ENCODE measurements at regions not wholly inside any gene's neighbourhood (a gene's known extent, or its start where the extent isn't known, plus 50 kb on each side); places are given as distances from the start of the nearest gene placed in this dataset.

DNA sequence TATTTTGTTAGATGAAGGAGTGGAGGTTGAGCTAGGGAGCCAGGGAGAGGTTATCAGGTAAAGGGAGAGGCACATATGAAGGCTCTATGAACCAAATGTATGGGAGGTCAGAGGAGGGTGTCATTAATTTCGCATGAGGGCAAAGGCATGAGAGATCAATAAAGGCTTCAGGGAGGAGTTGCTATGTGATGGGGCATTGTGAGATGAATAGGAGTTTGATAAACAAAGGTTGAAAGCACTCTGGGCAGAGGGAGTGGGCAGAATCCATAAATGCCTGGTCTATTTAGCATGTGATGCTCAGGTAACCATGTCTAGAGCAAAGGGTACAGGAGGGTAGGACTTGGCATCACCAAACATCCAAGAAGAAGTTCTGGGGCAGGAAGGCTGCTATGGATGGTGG, 273.4 kb downstream of the HAUS1 start (continued):
- TF ChIP-seq CHD4 (IDR thresholded peaks at IDR 0.05; ENCODE audit: borderline replicate concordance) (no peak), FOXS1 (CRISPR knock-in tag; IDR thresholded peaks at IDR 0.05) (no peak)

DNA sequence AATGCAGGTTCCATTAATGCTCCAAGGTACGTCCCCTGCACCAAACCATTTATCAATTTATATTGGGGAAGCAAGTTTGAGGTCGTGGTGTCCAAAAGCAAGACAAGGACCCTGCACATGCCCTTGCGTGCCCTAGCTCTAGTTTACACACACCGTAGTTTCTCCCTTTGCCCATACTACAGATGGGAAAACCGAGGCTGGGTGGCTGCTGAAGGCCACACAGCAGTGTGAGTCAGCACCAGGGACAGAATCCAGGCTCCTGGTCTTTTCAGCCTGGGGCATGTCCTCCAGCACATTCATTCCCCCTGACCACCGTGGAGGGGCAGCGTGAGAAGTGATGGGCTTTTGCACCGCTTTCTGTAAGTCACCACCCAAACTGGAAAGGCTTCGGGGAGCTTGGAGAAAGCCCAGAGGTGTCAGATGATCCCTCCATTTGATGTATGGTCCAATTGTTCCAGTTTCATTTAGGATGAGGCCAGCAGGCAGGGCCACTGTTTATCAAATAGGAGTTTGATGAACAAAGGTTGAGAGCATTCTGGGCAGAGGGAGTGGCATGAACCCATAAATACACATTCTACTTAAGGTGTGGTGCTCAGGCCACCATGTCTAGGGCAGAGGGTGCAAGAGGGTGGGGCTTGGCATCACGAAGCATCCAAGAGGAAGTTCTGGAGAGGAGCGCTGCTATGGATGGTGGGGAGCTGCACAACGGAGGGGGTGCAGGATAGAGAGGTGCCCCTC, 274.1 kb downstream of the HAUS1 start:
- no peak overlapping the region for H3K27ac ChIP-seq
- 60% methylated on average over 12 of the region's 12 CpGs for WGBS (ENCODE audit: missing lambda C conversion rate)
- H3K9me3 ChIP-seq = no peaks in the 10 kb centered on the region
- TF ChIP-seq POLR2AphosphoS2 (conservative IDR thresholded peaks at IDR 0.05; ENCODE audit: low read length) (no peak), HDAC2 (IDR thresholded peaks at IDR 0.05) (no peak), JUNB (IDR thresholded peaks at IDR 0.05) (no peak), NR3C1 (IDR thresholded peaks at IDR 0.05) (no peak), TP53 (CRISPR knock-in tag; IDR thresholded peaks at IDR 0.05) (no peak), FOSL2 (IDR thresholded peaks at IDR 0.05) (no peak), FOSL2 (CRISPR knock-in tag; IDR thresholded peaks at IDR 0.05) (no peak), ESRRA (IDR thresholded peaks at IDR 0.05; ENCODE audit: borderline replicate concordance, low read length) (no peak), PHF8 (IDR thresholded peaks at IDR 0.05; ENCODE audit: borderline replicate concordance, low read depth) (no peak), HEYL (CRISPR knock-in tag; IDR thresholded peaks at IDR 0.05) (no peak), EHF (CRISPR knock-in tag; IDR thresholded peaks at IDR 0.05) (no peak), ZNF302 (CRISPR knock-in tag; IDR thresholded peaks at IDR 0.05) (no peak), HOXB13 (CRISPR knock-in tag; IDR thresholded peaks at IDR 0.05; ENCODE audit: low read depth) (no peak)
- TF ChIP-seq, protein P1, sequence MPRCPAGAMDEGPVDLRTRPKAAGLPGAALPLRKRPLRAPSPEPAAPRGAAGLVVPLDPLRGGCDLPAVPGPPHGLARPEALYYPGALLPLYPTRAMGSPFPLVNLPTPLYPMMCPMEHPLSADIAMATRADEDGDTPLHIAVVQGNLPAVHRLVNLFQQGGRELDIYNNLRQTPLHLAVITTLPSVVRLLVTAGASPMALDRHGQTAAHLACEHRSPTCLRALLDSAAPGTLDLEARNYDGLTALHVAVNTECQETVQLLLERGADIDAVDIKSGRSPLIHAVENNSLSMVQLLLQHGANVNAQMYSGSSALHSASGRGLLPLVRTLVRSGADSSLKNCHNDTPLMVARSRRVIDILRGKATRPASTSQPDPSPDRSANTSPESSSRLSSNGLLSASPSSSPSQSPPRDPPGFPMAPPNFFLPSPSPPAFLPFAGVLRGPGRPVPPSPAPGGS (IDR thresholded peaks at IDR 0.05) = no peak
- TF ChIP-seq, protein P2, sequence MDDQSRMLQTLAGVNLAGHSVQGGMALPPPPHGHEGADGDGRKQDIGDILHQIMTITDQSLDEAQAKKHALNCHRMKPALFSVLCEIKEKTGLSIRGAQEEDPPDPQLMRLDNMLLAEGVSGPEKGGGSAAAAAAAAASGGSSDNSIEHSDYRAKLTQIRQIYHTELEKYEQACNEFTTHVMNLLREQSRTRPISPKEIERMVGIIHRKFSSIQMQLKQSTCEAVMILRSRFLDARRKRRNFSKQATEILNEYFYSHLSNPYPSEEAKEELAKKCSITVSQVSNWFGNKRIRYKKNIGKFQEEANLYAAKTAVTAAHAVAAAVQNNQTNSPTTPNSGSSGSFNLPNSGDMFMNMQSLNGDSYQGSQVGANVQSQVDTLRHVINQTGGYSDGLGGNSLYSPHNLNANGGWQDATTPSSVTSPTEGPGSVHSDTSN (IDR thresholded peaks at IDR 0.05) = no peak
- TF ChIP-seq, protein P3, sequence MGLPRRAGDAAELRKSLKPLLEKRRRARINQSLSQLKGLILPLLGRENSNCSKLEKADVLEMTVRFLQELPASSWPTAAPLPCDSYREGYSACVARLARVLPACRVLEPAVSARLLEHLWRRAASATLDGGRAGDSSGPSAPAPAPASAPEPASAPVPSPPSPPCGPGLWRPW (IDR thresholded peaks at IDR 0.05) = no peak
- TF ChIP-seq, protein P4, sequence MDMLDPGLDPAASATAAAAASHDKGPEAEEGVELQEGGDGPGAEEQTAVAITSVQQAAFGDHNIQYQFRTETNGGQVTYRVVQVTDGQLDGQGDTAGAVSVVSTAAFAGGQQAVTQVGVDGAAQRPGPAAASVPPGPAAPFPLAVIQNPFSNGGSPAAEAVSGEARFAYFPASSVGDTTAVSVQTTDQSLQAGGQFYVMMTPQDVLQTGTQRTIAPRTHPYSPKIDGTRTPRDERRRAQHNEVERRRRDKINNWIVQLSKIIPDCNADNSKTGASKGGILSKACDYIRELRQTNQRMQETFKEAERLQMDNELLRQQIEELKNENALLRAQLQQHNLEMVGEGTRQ (IDR thresholded peaks at IDR 0.05) = no peak
- CTCF ChIA-PET = no interaction called here
- POLR2A ChIA-PET = no interaction called here
- H3K4me2 ChIP-seq = no peak overlapping the region
- no peaks in the 10 kb centered on the region for H3K4me1 ChIP-seq
- no peak for ATAC-seq
- no peak for FAIRE-seq
- H3K4me3 ChIP-seq = no peak overlapping the region
- DNase-seq (ENCODE audit: low read depth in 1 of 2, low spot score in 1 of 2) = no peak

DNA sequence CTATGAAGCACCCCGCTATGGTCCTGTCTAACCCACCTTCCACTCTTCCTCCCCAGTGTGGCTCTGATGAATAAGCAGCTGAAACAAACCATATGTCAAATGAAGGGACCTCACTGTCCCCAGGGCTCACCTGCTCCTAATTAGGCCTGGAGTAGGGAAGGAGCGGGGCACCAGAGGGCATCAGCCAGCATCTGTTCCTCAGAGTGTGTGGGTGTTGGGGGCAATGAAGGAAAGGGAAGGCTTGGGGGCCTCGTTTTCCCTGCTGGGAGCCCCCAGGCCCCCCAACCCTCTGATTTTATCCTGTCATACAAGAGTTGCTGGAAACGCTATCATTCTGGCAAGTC, 274.7 kb downstream of the HAUS1 start:
- ChIA-PET POLR2A (no interaction called here), CTCF (no interaction called here)
- Histone ChIP-seq H3K27ac (no peak overlapping the region), H3K4me1 (no peaks in the 10 kb centered on the region), H3K4me2 (no peak overlapping the region), H3K9me3 (no peaks in the 10 kb centered on the region), H3K4me3 (no peak overlapping the region)
- ATAC-seq (no peak), FAIRE-seq (no peak), DNase-seq (ENCODE audit: low read depth in 1 of 2, low spot score in 1 of 2) (no peak)
- TF ChIP-seq NPAS2 (CRISPR knock-in tag; IDR thresholded peaks at IDR 0.05; ENCODE audit: borderline replicate concordance) (no peak), HOXB5 (CRISPR knock-in tag; IDR thresholded peaks at IDR 0.05) (no peak), MYC (IDR thresholded peaks at IDR 0.05; ENCODE audit: borderline replicate concordance, low read length) (no peak), HOXB13 (CRISPR knock-in tag; IDR thresholded peaks at IDR 0.05; ENCODE audit: low read depth) (no peak), SMC3 (IDR thresholded peaks at IDR 0.05) (no peak), ZSCAN20 (CRISPR knock-in tag; IDR thresholded peaks at IDR 0.05) (no peak), TFCP2L1 (CRISPR knock-in tag; IDR thresholded peaks at IDR 0.05) (no peak), EHF (CRISPR knock-in tag; IDR thresholded peaks at IDR 0.05) (no peak), FOXS1 (CRISPR knock-in tag; IDR thresholded peaks at IDR 0.05) (no peak), EHMT2 (IDR thresholded peaks at IDR 0.05; ENCODE audit: low read depth) (no peak), SREBF2 (IDR thresholded peaks at IDR 0.05) (no peak), CHD2 (IDR thresholded peaks at IDR 0.05; ENCODE audit: low read length, partially characterized antibody) (no peak), NR3C1 (IDR thresholded peaks at IDR 0.05) (no peak), FOSB (CRISPR knock-in tag; IDR thresholded peaks at IDR 0.05) (no peak), EP300 (IDR thresholded peaks at IDR 0.05) (no peak), POLR2A (IDR thresholded peaks at IDR 0.05; ENCODE audit: low read length) (no peak)
- TF ChIP-seq, protein P5, sequence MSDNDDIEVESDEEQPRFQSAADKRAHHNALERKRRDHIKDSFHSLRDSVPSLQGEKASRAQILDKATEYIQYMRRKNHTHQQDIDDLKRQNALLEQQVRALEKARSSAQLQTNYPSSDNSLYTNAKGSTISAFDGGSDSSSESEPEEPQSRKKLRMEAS (IDR thresholded peaks at IDR 0.05) = no peak
- TF ChIP-seq, protein P1 (IDR thresholded peaks at IDR 0.05) = no peak
- TF ChIP-seq, protein P6, sequence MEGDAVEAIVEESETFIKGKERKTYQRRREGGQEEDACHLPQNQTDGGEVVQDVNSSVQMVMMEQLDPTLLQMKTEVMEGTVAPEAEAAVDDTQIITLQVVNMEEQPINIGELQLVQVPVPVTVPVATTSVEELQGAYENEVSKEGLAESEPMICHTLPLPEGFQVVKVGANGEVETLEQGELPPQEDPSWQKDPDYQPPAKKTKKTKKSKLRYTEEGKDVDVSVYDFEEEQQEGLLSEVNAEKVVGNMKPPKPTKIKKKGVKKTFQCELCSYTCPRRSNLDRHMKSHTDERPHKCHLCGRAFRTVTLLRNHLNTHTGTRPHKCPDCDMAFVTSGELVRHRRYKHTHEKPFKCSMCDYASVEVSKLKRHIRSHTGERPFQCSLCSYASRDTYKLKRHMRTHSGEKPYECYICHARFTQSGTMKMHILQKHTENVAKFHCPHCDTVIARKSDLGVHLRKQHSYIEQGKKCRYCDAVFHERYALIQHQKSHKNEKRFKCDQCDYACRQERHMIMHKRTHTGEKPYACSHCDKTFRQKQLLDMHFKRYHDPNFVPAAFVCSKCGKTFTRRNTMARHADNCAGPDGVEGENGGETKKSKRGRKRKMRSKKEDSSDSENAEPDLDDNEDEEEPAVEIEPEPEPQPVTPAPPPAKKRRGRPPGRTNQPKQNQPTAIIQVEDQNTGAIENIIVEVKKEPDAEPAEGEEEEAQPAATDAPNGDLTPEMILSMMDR (IDR thresholded peaks at IDR 0.05) = no peak
- 50% methylated on average over 3 of the region's 4 CpGs for WGBS (ENCODE audit: missing lambda C conversion rate)

All from A549 (cell line).